ENCODE measurements at regions not wholly inside any gene's neighbourhood (a gene's known extent, or its start where the extent isn't known, plus 50 kb on each side); places are given as distances from the start of the nearest gene placed in this dataset.

- no peak for DNase-seq (ENCODE audit: low spot score)
- H3K27me3 Mint-ChIP-seq (ENCODE audit: low read depth), result no peaks in the 10 kb centered on the region
- no peak for ATAC-seq
- no peaks in the 10 kb centered on the region for H3K36me3 Mint-ChIP-seq
- peaks cover 10% of the 10 kb centered on the region for H3K9me3 Mint-ChIP-seq
- CTCF ChIA-PET, result no interaction called here
- POLR2A ChIA-PET, result no interaction called here
- H3K4me3 Mint-ChIP-seq, result no peak overlapping the region
- no peak overlapping the region for H3K27ac Mint-ChIP-seq
- no peaks in the 10 kb centered on the region for H3K4me1 Mint-ChIP-seq
- TF ChIP-seq RORB (CRISPR knock-in tag; IDR thresholded peaks at IDR 0.05), result no peak
- no peak for TF ChIP-seq RELA (CRISPR knock-in tag; IDR thresholded peaks at IDR 0.05; ENCODE audit: borderline replicate concordance)
- no peak for TF ChIP-seq SMAD3 (CRISPR knock-in tag; IDR thresholded peaks at IDR 0.05; ENCODE audit: borderline replicate concordance)
- no peak for TF ChIP-seq GRHL2 (CRISPR knock-in tag; IDR thresholded peaks at IDR 0.05; ENCODE audit: insufficient replicate concordance, severe bottlenecking)
- TF ChIP-seq ZNF423 (CRISPR knock-in tag; IDR thresholded peaks at IDR 0.05), result no peak
- TF ChIP-seq ZNF671 (CRISPR knock-in tag; IDR thresholded peaks at IDR 0.05), result no peak
- no peak for TF ChIP-seq ZNF416 (CRISPR knock-in tag; IDR thresholded peaks at IDR 0.05)
- TF ChIP-seq ZNF281 (CRISPR knock-in tag; IDR thresholded peaks at IDR 0.05), result no peak
- TF ChIP-seq GABPB1 (CRISPR knock-in tag; IDR thresholded peaks at IDR 0.05), result no peak
- no peak for TF ChIP-seq USF2 (CRISPR knock-in tag; IDR thresholded peaks at IDR 0.05)
- TF ChIP-seq ATF1 (CRISPR knock-in tag; IDR thresholded peaks at IDR 0.05), result no peak
- no peak for TF ChIP-seq AFF4 (CRISPR knock-in tag; IDR thresholded peaks at IDR 0.05; ENCODE audit: borderline replicate concordance)
Observed at GRCh38 chr15:94047566-94047965, 183.8 kb upstream of the MCTP2 start.

GRCh38 chr15:94042180-94042928, 189.0 kb upstream of the MCTP2 start:
- Mint-ChIP-seq H3K4me3 (no peak overlapping the region), H3K4me1 (no peaks in the 10 kb centered on the region), H3K36me3 (no peaks in the 10 kb centered on the region), H3K27me3 (ENCODE audit: low read depth) (no peaks in the 10 kb centered on the region), H3K9me3 (peaks cover 30% of the 10 kb centered on the region), H3K27ac (no peak overlapping the region)
- ATAC-seq, result no peak
- DNase-seq (ENCODE audit: low spot score), result no peak
- CTCF ChIA-PET, result no interaction called here
- POLR2A ChIA-PET, result no interaction called here
- TF ChIP-seq RORB (CRISPR knock-in tag; IDR thresholded peaks at IDR 0.05) (no peak), TP53 (CRISPR knock-in tag; IDR thresholded peaks at IDR 0.05) (no peak), CREM (CRISPR knock-in tag; IDR thresholded peaks at IDR 0.05) (no peak), ZNF416 (CRISPR knock-in tag; IDR thresholded peaks at IDR 0.05) (no peak), E2F5 (CRISPR knock-in tag; IDR thresholded peaks at IDR 0.05) (no peak), MAX (CRISPR knock-in tag; IDR thresholded peaks at IDR 0.05) (no peak), ESRRA (CRISPR knock-in tag; IDR thresholded peaks at IDR 0.05; ENCODE audit: borderline replicate concordance) (no peak), PRDM15 (CRISPR knock-in tag; IDR thresholded peaks at IDR 0.05) (no peak), USF1 (CRISPR knock-in tag; IDR thresholded peaks at IDR 0.05) (no peak), ERG (CRISPR knock-in tag; IDR thresholded peaks at IDR 0.05) (no peak)
